Islet precursor cell (in vitro differentiated cells): ENCODE measurements at regions not wholly inside any gene's neighbourhood (a gene's known extent, or its start where the extent isn't known, plus 50 kb on each side); places are given as distances from the start of the nearest gene placed in this dataset.

ENCODE experiments used
- DNase-seq: peaks from one replicate; pipeline ENCODE4 v3.0.0-alpha.2; 2018

DNA sequence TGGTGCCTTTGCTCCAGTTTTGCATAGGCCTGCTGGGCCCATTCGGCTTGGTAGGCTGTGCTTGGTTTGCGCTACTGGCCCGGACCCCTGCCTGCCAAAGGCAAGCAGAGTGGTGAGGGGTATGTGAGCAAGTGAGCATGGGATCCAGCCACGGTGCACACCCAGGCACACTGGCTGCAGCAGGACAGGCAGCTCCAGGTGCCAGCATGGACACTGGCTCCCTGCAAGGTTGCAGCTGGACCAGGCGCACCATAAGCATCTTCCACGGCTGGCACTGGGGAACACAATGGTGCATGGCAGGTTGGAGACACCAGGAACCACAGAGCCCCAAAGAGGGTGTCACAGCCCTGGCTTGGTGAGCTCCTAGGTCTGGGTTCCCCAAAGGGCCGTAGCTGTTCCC, 693.5 kb upstream of the PTBP2 start:
- DNase-seq, result no peak

- no peak for DNase-seq
Observed at GRCh38 chr1:96030312-96030711, 691.3 kb upstream of the PTBP2 start.

GRCh38 chr1:96034006-96034405, 687.6 kb upstream of the PTBP2 start:
- DNase-seq, result no peak

DNA sequence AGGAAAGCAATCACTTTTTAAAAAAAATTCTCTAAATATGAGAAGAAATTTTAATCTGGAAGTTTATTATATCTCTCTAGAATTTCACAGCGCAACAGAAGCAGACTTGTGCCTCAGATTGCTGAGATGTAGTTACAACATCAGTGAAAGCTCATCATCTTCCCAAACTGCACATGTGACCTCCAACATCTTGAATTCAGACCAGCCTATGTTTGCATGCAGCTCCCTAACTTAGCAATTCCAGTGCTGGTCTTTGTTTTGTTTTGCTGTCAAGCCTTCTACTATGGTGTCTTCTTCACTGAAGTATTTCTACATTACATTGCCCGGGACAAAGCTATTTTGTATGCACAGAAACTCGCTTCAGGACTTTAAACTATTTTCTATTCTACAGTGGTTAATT, 684.8 kb upstream of the PTBP2 start:
- DNase-seq, result no peak

DNA sequence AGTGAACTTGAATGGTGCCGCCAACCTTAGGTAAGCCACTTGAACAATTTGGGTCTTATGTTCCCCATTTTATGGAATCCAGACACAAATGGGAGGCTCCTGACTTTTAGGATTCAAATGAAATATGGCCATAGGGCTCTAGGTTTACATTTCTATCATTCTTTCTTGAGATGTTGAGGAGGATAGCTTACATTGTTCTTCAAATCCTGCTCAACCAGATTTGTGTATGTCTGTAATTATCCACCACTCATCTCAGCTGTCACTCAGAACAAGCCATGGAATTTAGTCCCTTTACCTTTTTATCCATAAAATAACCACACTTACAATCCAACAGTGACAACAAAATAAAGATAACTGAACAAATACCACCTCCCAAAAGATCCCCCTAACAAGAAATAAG, 682.9 kb upstream of the PTBP2 start:
- no peak for DNase-seq

GRCh38 chr1:96039910-96040309, 681.7 kb upstream of the PTBP2 start:
- no peak for DNase-seq

GRCh38 chr1:96041470-96041869, 680.1 kb upstream of the PTBP2 start:
- no peak for DNase-seq

DNA sequence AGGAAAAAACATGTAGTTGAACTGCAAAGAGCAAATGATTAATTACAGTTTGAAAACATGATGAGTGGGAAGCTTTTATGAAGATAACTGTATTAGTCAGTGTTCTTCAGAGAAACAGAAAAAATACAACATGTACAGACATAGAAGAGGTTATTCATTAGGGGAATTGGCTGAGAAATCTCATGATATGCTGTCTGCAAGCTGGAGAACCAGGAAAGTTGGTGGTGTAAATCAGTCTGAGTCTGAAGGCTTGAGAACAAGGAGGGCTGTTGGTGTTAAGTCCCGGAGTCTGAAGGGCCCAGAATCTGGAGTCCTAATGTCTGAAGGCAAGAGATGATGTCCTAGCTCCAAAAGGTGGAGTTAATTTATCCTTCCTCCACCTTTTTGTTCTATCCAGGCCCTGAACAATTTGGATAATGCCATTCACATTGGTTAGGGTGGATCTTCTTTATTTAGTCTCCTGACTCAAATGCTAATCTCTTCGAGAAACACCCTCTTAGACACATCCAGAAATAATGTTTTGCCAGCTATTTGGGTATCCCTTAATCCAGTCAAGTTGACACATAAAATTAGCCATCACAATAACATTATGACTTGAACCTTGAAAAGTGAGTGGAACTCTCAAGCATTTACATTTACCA, 672.9 kb upstream of the PTBP2 start:
- DNase-seq, result no peak

DNA sequence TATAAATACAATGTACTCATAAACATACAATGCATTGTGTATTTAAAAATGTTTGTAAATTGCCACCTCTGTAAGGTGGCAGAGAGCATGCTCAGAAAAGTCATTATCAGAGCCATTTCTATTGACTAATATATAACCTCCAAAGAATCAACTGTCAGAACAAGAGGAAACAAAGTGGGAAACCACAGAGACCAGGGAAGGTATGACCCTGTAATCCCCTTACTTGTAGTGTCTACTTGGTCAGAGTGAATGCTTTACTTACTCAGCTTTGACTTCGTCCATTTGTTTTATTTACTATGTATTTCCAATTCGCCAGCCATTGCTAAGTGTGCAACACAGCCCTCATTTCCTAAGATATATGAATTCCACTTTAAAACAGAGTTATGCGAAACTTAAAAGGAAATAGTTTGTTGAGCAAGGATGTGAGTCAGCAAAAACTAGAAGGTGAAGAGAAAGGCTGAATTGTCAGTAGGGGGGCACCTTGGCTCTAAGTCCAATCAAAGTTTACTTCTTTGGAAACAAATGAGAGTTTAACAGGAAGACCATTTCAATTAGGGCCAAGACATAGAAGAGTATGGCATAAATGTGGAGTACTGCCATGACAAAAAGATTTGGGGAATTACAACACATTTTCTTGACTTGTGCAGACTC, 671.7 kb upstream of the PTBP2 start:
- no peak for DNase-seq

DNA sequence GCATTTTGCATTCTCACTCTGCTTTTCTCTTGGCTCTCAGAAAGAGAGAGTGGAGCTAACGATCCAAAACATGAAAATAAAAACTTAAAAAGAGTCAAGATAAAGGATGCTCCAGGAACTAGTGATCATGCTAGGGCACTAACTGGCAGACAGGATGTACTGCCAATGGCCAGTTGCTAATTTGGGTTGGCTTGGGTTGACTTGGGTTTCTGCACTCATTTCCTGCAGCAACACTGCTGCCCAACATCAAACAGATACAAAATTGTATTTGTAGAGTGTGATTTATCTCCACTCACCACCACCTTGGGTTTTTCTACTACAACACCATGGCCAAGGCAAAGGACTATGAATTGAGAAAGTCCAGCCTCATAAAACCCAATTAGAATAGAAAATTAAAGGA, 662.3 kb upstream of the PTBP2 start:
- DNase-seq, result no peak

DNA sequence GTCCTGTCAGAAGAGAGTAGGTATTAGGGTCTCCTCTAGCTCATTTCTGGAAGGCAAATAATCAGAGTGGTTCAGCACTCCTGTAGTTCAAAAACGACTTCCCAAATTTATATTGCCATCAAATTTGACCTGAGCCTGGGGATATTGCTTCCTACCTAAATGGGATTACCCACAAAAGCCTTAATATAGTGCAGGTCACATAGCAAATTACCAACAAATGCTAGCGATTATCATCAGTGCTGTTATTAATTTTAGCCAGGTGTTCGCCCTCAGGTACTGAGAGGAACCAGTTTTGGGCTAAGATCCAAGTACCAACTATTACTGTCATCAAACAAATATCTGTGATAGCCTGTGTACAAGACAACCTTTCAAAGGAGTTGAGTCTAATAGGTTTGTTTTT, 661.8 kb upstream of the PTBP2 start:
- no peak for DNase-seq

GRCh38 chr1:96060621-96061020, 661.0 kb upstream of the PTBP2 start:
- DNase-seq, result peak; percentile 80

DNA sequence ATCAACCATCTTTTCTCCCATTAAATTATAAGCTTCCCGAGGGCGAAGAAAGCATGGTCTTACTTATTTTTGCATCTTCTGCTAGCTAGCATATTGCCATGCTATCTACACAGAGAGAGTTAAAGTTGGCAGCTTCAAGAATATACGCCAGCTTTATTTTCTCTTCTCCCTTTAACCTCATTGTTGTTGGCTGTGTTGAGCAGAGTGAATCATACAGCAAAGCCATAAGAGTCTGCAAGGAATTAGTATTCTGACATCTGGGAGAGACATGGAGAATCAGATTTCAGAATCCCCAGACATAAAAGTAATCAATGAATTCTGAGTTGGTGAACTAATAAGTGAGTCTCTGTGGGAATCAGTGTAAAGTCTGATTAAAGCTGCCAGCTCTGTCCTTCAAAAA, 649.6 kb upstream of the PTBP2 start:
- no peak for DNase-seq

GRCh38 chr1:96073100-96073499, 648.5 kb upstream of the PTBP2 start:
- DNase-seq, result no peak

DNA sequence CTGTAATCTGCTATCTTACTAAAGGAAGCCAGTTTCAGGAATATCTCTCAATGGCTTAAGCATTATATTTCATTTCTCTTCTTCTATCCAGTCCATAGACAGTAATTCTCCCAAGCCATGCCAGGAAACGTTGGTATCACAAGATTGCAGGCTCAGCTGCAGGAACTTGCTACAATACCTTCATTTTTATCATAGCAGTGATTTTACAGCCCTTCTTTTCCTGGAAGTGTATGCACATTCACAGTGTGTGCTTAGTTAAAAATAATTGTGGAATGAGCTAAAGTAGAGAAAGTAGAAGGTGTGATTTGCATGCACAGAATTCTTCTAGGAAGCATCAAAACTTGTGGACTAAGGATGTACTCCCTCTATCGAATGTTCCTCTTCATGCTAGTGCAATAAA, 647.2 kb upstream of the PTBP2 start:
- no peak for DNase-seq

- no peak for DNase-seq
Observed at GRCh38 chr1:96074876-96075577, 646.6 kb upstream of the PTBP2 start.

DNA sequence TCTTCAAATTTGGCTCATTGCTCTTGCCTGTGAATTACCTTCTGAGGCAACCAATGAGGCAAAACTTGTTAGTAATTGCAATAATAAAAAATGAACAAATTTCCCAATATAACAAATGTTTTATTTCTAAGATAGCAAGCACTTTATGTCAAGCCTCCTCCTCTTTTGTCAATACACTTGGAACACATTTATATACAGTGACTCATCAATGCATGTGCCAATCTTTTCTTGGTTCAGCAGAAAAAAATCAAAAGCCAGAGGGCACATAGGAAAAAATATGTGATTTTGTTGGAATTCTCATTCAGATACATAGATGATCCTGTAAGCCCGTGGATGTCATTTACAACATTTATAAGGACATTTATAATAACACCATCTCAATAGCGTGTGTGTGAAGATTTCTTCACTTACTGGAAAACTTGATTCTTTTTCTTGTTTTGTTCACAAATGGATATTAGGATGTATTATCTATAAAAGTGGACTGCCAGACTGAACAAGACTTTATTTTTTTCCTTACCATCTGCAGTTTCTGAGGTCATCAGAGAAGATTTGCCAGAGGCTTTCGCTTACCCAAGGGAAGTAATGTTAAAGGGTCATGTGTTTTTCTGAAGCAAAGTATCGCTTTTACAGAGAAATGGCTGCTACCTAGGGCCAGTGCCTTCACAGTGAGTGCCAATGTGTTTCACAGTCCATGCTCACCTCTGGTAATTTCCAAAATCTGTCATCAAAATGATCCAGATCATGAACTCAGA, 645.7 kb upstream of the PTBP2 start:
- DNase-seq, result no peak

- DNase-seq, result no peak
Observed at GRCh38 chr1:96076589-96076988, 645.0 kb upstream of the PTBP2 start.

- no peak for DNase-seq
Observed at GRCh38 chr1:96079581-96079980, 642.0 kb upstream of the PTBP2 start.

- DNase-seq, result no peak
Observed at GRCh38 chr1:96080925-96081324, 640.7 kb upstream of the PTBP2 start.

DNA sequence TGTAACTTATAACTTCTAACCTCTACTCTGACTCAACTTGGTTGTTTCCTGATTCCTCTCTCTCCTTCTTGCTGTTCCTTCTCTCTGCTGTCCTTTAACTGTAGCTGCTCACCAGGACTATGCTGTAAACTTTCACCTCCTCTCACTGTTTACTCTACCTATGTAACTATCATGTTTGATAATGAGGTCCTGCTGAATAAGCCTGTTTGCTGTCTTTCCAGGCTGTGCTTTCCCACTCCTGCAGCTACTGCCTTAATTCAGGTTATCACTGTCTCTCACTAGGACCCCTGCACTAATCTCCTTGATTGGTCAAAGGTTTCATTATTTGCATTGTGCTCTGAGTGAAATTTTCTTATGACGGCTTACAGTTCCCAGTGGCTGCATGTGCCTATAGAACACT, 633.9 kb upstream of the PTBP2 start:
- DNase-seq, result no peak

- no peak for DNase-seq
Observed at GRCh38 chr1:96090134-96090533, 631.5 kb upstream of the PTBP2 start.

- no peak for DNase-seq
Observed at GRCh38 chr1:96095849-96096612, 625.6 kb upstream of the PTBP2 start.
